ENCODE measurements at regions not wholly inside any gene's neighbourhood (a gene's known extent, or its start where the extent isn't known, plus 50 kb on each side); places are given as distances from the start of the nearest gene placed in this dataset.

DNA sequence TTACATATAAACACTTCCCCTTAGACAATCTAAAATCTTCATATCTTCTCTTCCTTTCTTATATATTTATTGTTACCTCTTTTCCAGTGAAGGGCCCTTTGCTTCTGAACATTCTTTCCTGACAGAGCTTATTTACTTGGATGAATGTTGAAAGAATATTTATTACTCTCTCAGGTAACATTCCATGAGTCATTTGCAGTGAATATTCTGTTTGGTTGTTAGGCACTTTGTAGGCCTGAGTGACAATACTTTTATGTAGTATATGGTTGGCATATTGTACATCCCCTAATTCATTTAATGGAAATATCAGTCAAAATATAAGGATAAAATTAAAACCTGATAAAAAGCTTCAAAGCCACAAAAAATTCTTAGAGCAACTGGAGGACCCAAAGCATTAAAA is 260.9 kb upstream of the KCNMB2 start:
- TF ChIP-seq, protein P1, sequence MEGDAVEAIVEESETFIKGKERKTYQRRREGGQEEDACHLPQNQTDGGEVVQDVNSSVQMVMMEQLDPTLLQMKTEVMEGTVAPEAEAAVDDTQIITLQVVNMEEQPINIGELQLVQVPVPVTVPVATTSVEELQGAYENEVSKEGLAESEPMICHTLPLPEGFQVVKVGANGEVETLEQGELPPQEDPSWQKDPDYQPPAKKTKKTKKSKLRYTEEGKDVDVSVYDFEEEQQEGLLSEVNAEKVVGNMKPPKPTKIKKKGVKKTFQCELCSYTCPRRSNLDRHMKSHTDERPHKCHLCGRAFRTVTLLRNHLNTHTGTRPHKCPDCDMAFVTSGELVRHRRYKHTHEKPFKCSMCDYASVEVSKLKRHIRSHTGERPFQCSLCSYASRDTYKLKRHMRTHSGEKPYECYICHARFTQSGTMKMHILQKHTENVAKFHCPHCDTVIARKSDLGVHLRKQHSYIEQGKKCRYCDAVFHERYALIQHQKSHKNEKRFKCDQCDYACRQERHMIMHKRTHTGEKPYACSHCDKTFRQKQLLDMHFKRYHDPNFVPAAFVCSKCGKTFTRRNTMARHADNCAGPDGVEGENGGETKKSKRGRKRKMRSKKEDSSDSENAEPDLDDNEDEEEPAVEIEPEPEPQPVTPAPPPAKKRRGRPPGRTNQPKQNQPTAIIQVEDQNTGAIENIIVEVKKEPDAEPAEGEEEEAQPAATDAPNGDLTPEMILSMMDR (IDR thresholded peaks at IDR 0.05): no peak
- TF ChIP-seq POLR2A (IDR thresholded peaks at IDR 0.05; ENCODE audit: low read depth): no peak
- TF ChIP-seq POLR2AphosphoS5 (IDR thresholded peaks at IDR 0.05): no peak
